ENCODE measurements at regions not wholly inside any gene's neighbourhood (a gene's known extent, or its start where the extent isn't known, plus 50 kb on each side); places are given as distances from the start of the nearest gene placed in this dataset.

- ChIA-PET RAD21 (ENCODE audit: unreplicated experiment) (no interaction called here), POLR2A (no interaction called here), SMC1A (ENCODE audit: uncharacterized antibody, unreplicated experiment) (interaction anchor here (1.1 kb wide), 1 partner anchor 48 kb away, joined by 3 read pairs; no protein-coding TSS in a partner anchor), CTCF (no interaction called here)
- Histone ChIP-seq H3K27me3 (replicated peaks in 1 of 2; ENCODE audit: control insufficient read depth in 2 of 2, insufficient read depth in 2 of 2, low read length in 1 of 2) (no peaks in the 10 kb centered on the region; a peak in 1 of 4 replicates), H3K9me3 (replicated peaks; ENCODE audit: control insufficient read depth, insufficient read depth, low read length) (no peaks in the 10 kb centered on the region), H3K27ac (ENCODE audit: control insufficient read depth, insufficient read depth) (no peak overlapping the region), H3K79me2 (ENCODE audit: control insufficient read depth, insufficient read depth, low read length) (no peaks in the 10 kb centered on the region), H3K4me2 (ENCODE audit: control insufficient read depth, insufficient read depth) (no peak overlapping the region), H4K20me1 (ENCODE audit: control insufficient read depth, insufficient read depth) (no peaks in the 10 kb centered on the region), H3K4me3 (no peak overlapping the region), H3K9ac (ENCODE audit: control insufficient read depth, insufficient read depth, low read length) (no peak overlapping the region), H3K4me1 (ENCODE audit: control insufficient read depth, insufficient read depth, low read length) (no peaks in the 10 kb centered on the region), H3K36me3 (ENCODE audit: control insufficient read depth in 2 of 2, insufficient read depth in 2 of 2, low read length in 1 of 2) (no peaks in the 10 kb centered on the region), H2AFZ (ENCODE audit: control insufficient read depth, low read depth, low read length) (no peak overlapping the region)
- intact Hi-C loops (cut with micrococcal nuclease; ENCODE audit: unreplicated experiment) = no loop called here
- ATAC-seq = no peak
- 0% methylated on average over 2 of the region's 2 CpGs for WGBS (ENCODE audit: insufficient coverage, insufficient replicate concordance, low lambda C conversion rate, missing lambda C conversion rate)
- no peak for TF ChIP-seq BACH1 (IDR thresholded peaks at IDR 0.05; ENCODE audit: borderline replicate concordance)
- no peak for TF ChIP-seq DPF2 (IDR thresholded peaks at IDR 0.05)
- FAIRE-seq = no peak
- in situ Hi-C loops (cut with MboI) = no loop called here
- DNase-seq (ENCODE audit: low read depth, low spot score) = no peak
- no TSS peak for BruUV-seq (replicated peaks)
Observed at GRCh38 chr14:58725871-58726270, 88.1 kb downstream of the DACT1 start.

GRCh38 chr14:58730792-58731464 is 93.2 kb downstream of the DACT1 start:
- in situ Hi-C loops (cut with MboI) = no loop called here
- CTCF ChIA-PET = interaction anchor here (0.9 to 1.3 kb wide), 3 partner anchors 19 to 316 kb away, joined by 3 to 5 read pairs (median 3); no protein-coding TSS in a partner anchor
- no peak for TF ChIP-seq ELK1 (IDR thresholded peaks at IDR 0.05; ENCODE audit: low read depth, low read length)
- TF ChIP-seq MLLT1 (IDR thresholded peaks at IDR 0.05) = no peak
- TF ChIP-seq NBN (IDR thresholded peaks at IDR 0.05) = no peak
- TF ChIP-seq ETV6 (conservative IDR thresholded peaks at IDR 0.05 in 1 of 2, IDR thresholded peaks at IDR 0.05 in 1 of 2; ENCODE audit: borderline replicate concordance in 1 of 2, low read depth in 1 of 2) = no peak
- TF ChIP-seq EGR1 (IDR thresholded peaks at IDR 0.05; ENCODE audit: borderline replicate concordance in 1 of 2, low read depth in 2 of 2, low read length in 2 of 2) = no peak
- no peak for TF ChIP-seq ZBTB40 (IDR thresholded peaks at IDR 0.05; ENCODE audit: borderline replicate concordance)
- no peak for TF ChIP-seq JUND (IDR thresholded peaks at IDR 0.05; ENCODE audit: low read depth, low read length)

More at GRCh38 chr14:58730792-58731464, 93.2 kb downstream of the DACT1 start:
- no peak for FAIRE-seq
- DNase-seq (ENCODE audit: low read depth, low spot score) = no peak
- ChIA-PET POLR2A (interaction anchor here (1.0 kb wide), 1 partner anchor 12 kb away, joined by 3 read pairs; no protein-coding TSS in a partner anchor), RAD21 (ENCODE audit: unreplicated experiment) (interaction anchor here (1.5 to 5.2 kb wide), 2 partner anchors 10 to 65 kb away, joined by 4 to 48 read pairs; no protein-coding TSS in a partner anchor), SMC1A (ENCODE audit: uncharacterized antibody, unreplicated experiment) (interaction anchor here (0.6 to 6.6 kb wide), 12 partner anchors 9 to 90 kb away, joined by 3 to 40 read pairs (median 4); no protein-coding TSS in a partner anchor)
- Histone ChIP-seq H3K9ac (ENCODE audit: control insufficient read depth, insufficient read depth, low read length) (no peak overlapping the region), H3K4me1 (ENCODE audit: control insufficient read depth, insufficient read depth, low read length) (no peaks in the 10 kb centered on the region), H2AFZ (ENCODE audit: control insufficient read depth, low read depth, low read length) (no peak overlapping the region), H3K27me3 (replicated peaks in 1 of 2; ENCODE audit: control insufficient read depth in 2 of 2, insufficient read depth in 2 of 2, low read length in 1 of 2) (no peaks in the 10 kb centered on the region), H3K9me3 (replicated peaks; ENCODE audit: control insufficient read depth, insufficient read depth, low read length) (no peaks in the 10 kb centered on the region), H4K20me1 (ENCODE audit: control insufficient read depth, insufficient read depth) (no peaks in the 10 kb centered on the region), H3K36me3 (ENCODE audit: control insufficient read depth in 2 of 2, insufficient read depth in 2 of 2, low read length in 1 of 2) (no peaks in the 10 kb centered on the region), H3K4me3 (no peak overlapping the region), H3K4me2 (ENCODE audit: control insufficient read depth, insufficient read depth) (no peak overlapping the region), H3K79me2 (ENCODE audit: control insufficient read depth, insufficient read depth, low read length) (no peaks in the 10 kb centered on the region), H3K27ac (ENCODE audit: control insufficient read depth, insufficient read depth) (no peak overlapping the region)
- intact Hi-C loops (cut with micrococcal nuclease; ENCODE audit: unreplicated experiment) = loop anchor here (5.0 kb wide), 1 partner anchor 89 kb away; no protein-coding TSS in a partner anchor
- WGBS (ENCODE audit: insufficient coverage, insufficient replicate concordance, low lambda C conversion rate, missing lambda C conversion rate) = 45% methylated on average over 5 of the region's 5 CpGs
- BruUV-seq (replicated peaks) = no TSS peak
- ATAC-seq = no peak

Data from GM12878 (cell line).